ENCODE measurements at regions not wholly inside any gene's neighbourhood (a gene's known extent, or its start where the extent isn't known, plus 50 kb on each side); places are given as distances from the start of the nearest gene placed in this dataset.

- Histone ChIP-seq H3K4me3 (ENCODE audit: low read length) (no peak overlapping the region), H3K27ac (ENCODE audit: low read depth, low read length) (no peak overlapping the region), H3K27me3 (ENCODE audit: insufficient read depth, low read length, poor library complexity, severe bottlenecking) (no peaks in the 10 kb centered on the region), H3K36me3 (ENCODE audit: insufficient read depth, low read length) (no peaks in the 10 kb centered on the region), H3K4me1 (ENCODE audit: insufficient read depth, low read length) (no peaks in the 10 kb centered on the region), H3K9me3 (ENCODE audit: low read length) (no peaks in the 10 kb centered on the region)
- no peaks in the 10 kb centered on the region for H3K36me3 Mint-ChIP-seq
- no peak for DNase-seq
- peaks cover 0 to 6% of the 10 kb centered on the region in 2 donors for H3K27me3 Mint-ChIP-seq
- no peak overlapping the region for H3K4me3 Mint-ChIP-seq
- H3K27ac Mint-ChIP-seq: peak overlapping the region in 1 of 8 donors; percentile 39
- no peaks in the 10 kb centered on the region for H3K9me3 Mint-ChIP-seq
- ChIA-PET CTCF (no interaction called here), POLR2A (no interaction called here)
- no peaks in the 10 kb centered on the region for H3K4me1 Mint-ChIP-seq
Observed at GRCh38 chr10:78910476-78910875, 158.3 kb upstream of the ZMIZ1 start.

DNA sequence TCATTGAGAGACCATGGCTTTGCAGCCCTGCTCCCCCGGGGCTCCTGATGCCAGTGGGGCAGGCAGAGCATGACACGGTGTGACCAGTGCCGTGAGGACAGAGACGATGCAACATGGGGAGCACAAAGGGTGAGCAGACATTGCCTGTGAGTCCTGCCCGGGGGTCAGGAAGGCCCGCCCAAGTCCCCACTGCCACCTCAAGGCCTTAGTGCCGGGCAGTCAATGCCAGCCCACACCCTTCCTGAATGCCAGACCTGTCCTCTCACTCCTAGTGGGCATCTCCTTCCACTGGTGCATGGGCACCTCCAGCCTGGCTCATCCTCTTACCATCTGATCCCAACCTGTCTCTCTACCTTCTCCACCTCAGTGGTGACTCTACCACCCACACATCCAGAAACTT, 157.9 kb upstream of the ZMIZ1 start:
- ChIA-PET POLR2A (no interaction called here), CTCF (no interaction called here)
- H3K4me1 Mint-ChIP-seq: no peaks in the 10 kb centered on the region
- no peaks in the 10 kb centered on the region for H3K9me3 Mint-ChIP-seq
- H3K4me3 ChIP-seq (ENCODE audit: low read length): no peak overlapping the region
- peak overlapping the region in 1 of 8 donors; percentile 74 for H3K27ac Mint-ChIP-seq
- no peaks in the 10 kb centered on the region for H3K36me3 ChIP-seq (ENCODE audit: insufficient read depth, low read length)
- DNase-seq: no peak
- H3K27ac ChIP-seq (ENCODE audit: low read depth, low read length): no peak overlapping the region
- H3K36me3 Mint-ChIP-seq: no peaks in the 10 kb centered on the region
- peaks cover 0 to 6% of the 10 kb centered on the region in 2 donors for H3K27me3 Mint-ChIP-seq
- no peaks in the 10 kb centered on the region for H3K9me3 ChIP-seq (ENCODE audit: low read length)
- no peak overlapping the region for H3K4me3 Mint-ChIP-seq
- H3K27me3 ChIP-seq (ENCODE audit: insufficient read depth, low read length, poor library complexity, severe bottlenecking): no peaks in the 10 kb centered on the region
- H3K4me1 ChIP-seq (ENCODE audit: insufficient read depth, low read length): no peaks in the 10 kb centered on the region

GRCh38 chr10:78911533-78912340, 157.0 kb upstream of the ZMIZ1 start:
- no peaks in the 10 kb centered on the region for H3K36me3 Mint-ChIP-seq
- no peak overlapping the region for H3K4me3 Mint-ChIP-seq
- peak overlapping the region in 1 of 8 donors; percentile 26 for H3K27ac Mint-ChIP-seq
- H3K27me3 ChIP-seq (ENCODE audit: insufficient read depth, low read length, poor library complexity, severe bottlenecking): no peaks in the 10 kb centered on the region
- H3K9me3 ChIP-seq (ENCODE audit: low read length): no peaks in the 10 kb centered on the region
- ChIA-PET CTCF (no interaction called here), POLR2A (no interaction called here)
- no peak overlapping the region for H3K27ac ChIP-seq (ENCODE audit: low read depth, low read length)
- H3K9me3 Mint-ChIP-seq: no peaks in the 10 kb centered on the region
- H3K36me3 ChIP-seq (ENCODE audit: insufficient read depth, low read length): no peaks in the 10 kb centered on the region
- no peaks in the 10 kb centered on the region for H3K4me1 Mint-ChIP-seq
- no peak overlapping the region for H3K4me3 ChIP-seq (ENCODE audit: low read length)
- DNase-seq: no peak
- no peaks in the 10 kb centered on the region for H3K4me1 ChIP-seq (ENCODE audit: insufficient read depth, low read length)
- H3K27me3 Mint-ChIP-seq: peaks cover 0 to 6% of the 10 kb centered on the region in 2 donors

GRCh38 chr10:78912361-78913218, 156.2 kb upstream of the ZMIZ1 start:
- POLR2A ChIA-PET: no interaction called here
- Mint-ChIP-seq H3K27ac (peak overlapping the region in 3 of 8 donors; percentile 16 to 35 (median 29)), H3K4me1 (no peaks in the 10 kb centered on the region), H3K4me3 (no peak overlapping the region), H3K36me3 (no peaks in the 10 kb centered on the region), H3K9me3 (no peaks in the 10 kb centered on the region), H3K27me3 (peaks cover 0 to 3% of the 10 kb centered on the region in 2 donors)
- H3K36me3 ChIP-seq (ENCODE audit: insufficient read depth, low read length): no peaks in the 10 kb centered on the region
- no peak for DNase-seq
- CTCF ChIA-PET: no interaction called here
- no peaks in the 10 kb centered on the region for H3K4me1 ChIP-seq (ENCODE audit: insufficient read depth, low read length)
- no peak overlapping the region for H3K27ac ChIP-seq (ENCODE audit: low read depth, low read length)
- no peaks in the 10 kb centered on the region for H3K27me3 ChIP-seq (ENCODE audit: insufficient read depth, low read length, poor library complexity, severe bottlenecking)
- H3K4me3 ChIP-seq (ENCODE audit: low read length): no peak overlapping the region
- H3K9me3 ChIP-seq (ENCODE audit: low read length): no peaks in the 10 kb centered on the region

DNA sequence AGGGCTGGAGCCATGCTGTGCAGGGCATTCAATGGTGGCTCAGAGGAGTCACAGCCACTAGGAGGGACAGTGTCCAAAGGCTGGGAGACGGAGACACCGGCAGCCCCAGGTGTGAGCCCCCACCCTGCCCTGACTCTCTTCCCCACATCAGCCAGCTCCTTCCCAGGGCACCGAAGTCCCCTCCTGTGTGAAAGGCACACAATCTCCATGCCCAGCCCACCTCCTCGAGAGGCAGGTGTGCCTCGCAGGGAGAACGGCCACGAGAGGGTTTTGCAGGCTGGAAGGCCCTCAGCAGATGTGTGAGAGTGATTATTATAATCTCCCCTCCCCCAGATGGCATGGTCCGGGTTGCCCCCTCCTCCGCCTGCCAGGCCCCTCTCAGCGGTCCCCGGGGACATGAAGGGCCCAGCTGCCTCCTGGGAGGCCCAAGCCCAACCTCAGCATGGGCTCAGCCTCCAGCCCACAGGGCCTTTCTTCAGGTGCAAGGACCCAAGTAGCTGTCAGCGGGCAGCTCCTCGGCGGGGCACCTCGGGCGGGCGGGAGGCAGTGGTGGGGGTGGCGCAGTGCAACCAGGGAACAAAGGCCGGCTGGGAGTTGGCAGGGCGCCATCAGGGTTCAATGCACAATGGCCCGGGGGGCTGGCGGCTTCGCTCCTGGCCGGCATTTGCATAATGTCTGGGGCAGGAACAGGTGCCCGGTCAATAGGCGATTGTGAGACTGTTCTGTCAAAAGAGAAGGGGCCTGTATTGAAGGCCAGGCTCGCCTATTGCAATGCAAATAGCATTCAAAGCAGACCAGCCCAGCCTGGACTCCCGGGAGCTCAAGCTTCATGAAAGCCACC, 155.3 kb upstream of the ZMIZ1 start:
- ChIA-PET POLR2A (no interaction called here), CTCF (no interaction called here)
- H3K9me3 ChIP-seq (ENCODE audit: low read length): no peaks in the 10 kb centered on the region
- H3K4me3 Mint-ChIP-seq: peak overlapping the region in 1 of 7 donors; percentile 56
- no peaks in the 10 kb centered on the region for H3K9me3 Mint-ChIP-seq
- no peaks in the 10 kb centered on the region for H3K36me3 Mint-ChIP-seq
- no peak for DNase-seq
- H3K27ac ChIP-seq (ENCODE audit: low read depth, low read length): no peak overlapping the region
- no peaks in the 10 kb centered on the region for H3K4me1 ChIP-seq (ENCODE audit: insufficient read depth, low read length)
- H3K27me3 Mint-ChIP-seq: peaks cover 0 to 3% of the 10 kb centered on the region in 2 donors
- H3K27me3 ChIP-seq (ENCODE audit: insufficient read depth, low read length, poor library complexity, severe bottlenecking): no peaks in the 10 kb centered on the region
- H3K36me3 ChIP-seq (ENCODE audit: insufficient read depth, low read length): no peaks in the 10 kb centered on the region
- no peak overlapping the region for H3K4me3 ChIP-seq (ENCODE audit: low read length)
- no peak overlapping the region for H3K27ac Mint-ChIP-seq
- no peaks in the 10 kb centered on the region for H3K4me1 Mint-ChIP-seq

DNA sequence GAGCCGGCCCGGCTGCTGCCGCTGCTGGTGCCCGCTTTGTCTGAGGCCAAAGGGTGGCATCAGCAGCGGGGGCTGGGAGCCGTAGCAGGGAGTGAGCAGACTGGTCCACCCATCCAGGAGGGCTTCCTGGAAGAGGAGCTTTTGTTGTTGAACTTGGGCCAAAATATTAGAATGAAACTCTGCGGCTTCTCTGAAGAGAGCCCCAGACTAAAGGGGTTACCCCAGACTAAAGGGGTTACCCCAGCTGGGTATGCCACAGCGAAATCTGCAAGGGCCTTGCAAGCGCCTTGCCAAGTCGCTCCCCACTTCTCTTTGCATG, 154.7 kb upstream of the ZMIZ1 start:
- peaks cover 0 to 3% of the 10 kb centered on the region in 2 donors for H3K27me3 Mint-ChIP-seq
- H3K27ac Mint-ChIP-seq: no peak overlapping the region
- ChIA-PET POLR2A (no interaction called here), CTCF (no interaction called here)
- Histone ChIP-seq H3K9me3 (ENCODE audit: low read length) (no peaks in the 10 kb centered on the region), H3K4me1 (ENCODE audit: insufficient read depth, low read length) (no peaks in the 10 kb centered on the region), H3K4me3 (ENCODE audit: low read length) (no peak overlapping the region), H3K36me3 (ENCODE audit: insufficient read depth, low read length) (no peaks in the 10 kb centered on the region), H3K27ac (ENCODE audit: low read depth, low read length) (no peak overlapping the region), H3K27me3 (ENCODE audit: insufficient read depth, low read length, poor library complexity, severe bottlenecking) (no peaks in the 10 kb centered on the region)
- DNase-seq: no peak
- no peaks in the 10 kb centered on the region for H3K36me3 Mint-ChIP-seq
- H3K4me1 Mint-ChIP-seq: no peaks in the 10 kb centered on the region
- no peak overlapping the region for H3K4me3 Mint-ChIP-seq
- H3K9me3 Mint-ChIP-seq: no peaks in the 10 kb centered on the region

- Histone ChIP-seq H3K4me3 (ENCODE audit: low read length) (no peak overlapping the region), H3K9me3 (ENCODE audit: low read length) (no peaks in the 10 kb centered on the region), H3K36me3 (ENCODE audit: insufficient read depth, low read length) (no peaks in the 10 kb centered on the region), H3K27ac (ENCODE audit: low read depth, low read length) (no peak overlapping the region), H3K27me3 (ENCODE audit: insufficient read depth, low read length, poor library complexity, severe bottlenecking) (no peaks in the 10 kb centered on the region), H3K4me1 (ENCODE audit: insufficient read depth, low read length) (no peaks in the 10 kb centered on the region)
- Mint-ChIP-seq H3K27ac (no peak overlapping the region), H3K9me3 (peaks cover 0 to 2% (median 0%) of the 10 kb centered on the region in 5 donors), H3K4me1 (no peaks in the 10 kb centered on the region), H3K27me3 (peaks cover 2 to 3% of the 10 kb centered on the region in 2 donors), H3K4me3 (no peak overlapping the region), H3K36me3 (no peaks in the 10 kb centered on the region)
- ChIA-PET POLR2A (no interaction called here), CTCF (no interaction called here)
- DNase-seq: no peak
Observed at GRCh38 chr10:78914502-78915189, 154.1 kb upstream of the ZMIZ1 start.

All from CD8-positive, alpha-beta memory T cell (primary cell).